ENCODE measurements at regions not wholly inside any gene's neighbourhood (a gene's known extent, or its start where the extent isn't known, plus 50 kb on each side); places are given as distances from the start of the nearest gene placed in this dataset.

GRCh38 chr13:74986609-74987008, 495.4 kb downstream of the TBC1D4 start:
- no peaks in the 10 kb centered on the region for H3K27me3 ChIP-seq
- intact Hi-C loops (cut with DNase I; ENCODE audit: low total_unique reads): no loop called here
- ATAC-seq (no peak), DNase-seq (no peak)
- H3K36me3 ChIP-seq: no peaks in the 10 kb centered on the region
- H3K4me1 ChIP-seq: no peaks in the 10 kb centered on the region
- no peak for TF ChIP-seq POLR2A (IDR thresholded peaks at IDR 0.05)
- TF ChIP-seq, protein P1, sequence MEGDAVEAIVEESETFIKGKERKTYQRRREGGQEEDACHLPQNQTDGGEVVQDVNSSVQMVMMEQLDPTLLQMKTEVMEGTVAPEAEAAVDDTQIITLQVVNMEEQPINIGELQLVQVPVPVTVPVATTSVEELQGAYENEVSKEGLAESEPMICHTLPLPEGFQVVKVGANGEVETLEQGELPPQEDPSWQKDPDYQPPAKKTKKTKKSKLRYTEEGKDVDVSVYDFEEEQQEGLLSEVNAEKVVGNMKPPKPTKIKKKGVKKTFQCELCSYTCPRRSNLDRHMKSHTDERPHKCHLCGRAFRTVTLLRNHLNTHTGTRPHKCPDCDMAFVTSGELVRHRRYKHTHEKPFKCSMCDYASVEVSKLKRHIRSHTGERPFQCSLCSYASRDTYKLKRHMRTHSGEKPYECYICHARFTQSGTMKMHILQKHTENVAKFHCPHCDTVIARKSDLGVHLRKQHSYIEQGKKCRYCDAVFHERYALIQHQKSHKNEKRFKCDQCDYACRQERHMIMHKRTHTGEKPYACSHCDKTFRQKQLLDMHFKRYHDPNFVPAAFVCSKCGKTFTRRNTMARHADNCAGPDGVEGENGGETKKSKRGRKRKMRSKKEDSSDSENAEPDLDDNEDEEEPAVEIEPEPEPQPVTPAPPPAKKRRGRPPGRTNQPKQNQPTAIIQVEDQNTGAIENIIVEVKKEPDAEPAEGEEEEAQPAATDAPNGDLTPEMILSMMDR (IDR thresholded peaks at IDR 0.05 in 4 of 5, conservative IDR thresholded peaks at IDR 0.05 in 1 of 5): no peak
- no peak overlapping the region for H3K4me3 ChIP-seq
- in situ Hi-C loops (cut with MboI; ENCODE audit: low sequenced_read_pairs in 4 of 4): no loop called here
- no peak overlapping the region for H3K27ac ChIP-seq
- H3K9me3 ChIP-seq: no peaks in the 10 kb centered on the region

DNA sequence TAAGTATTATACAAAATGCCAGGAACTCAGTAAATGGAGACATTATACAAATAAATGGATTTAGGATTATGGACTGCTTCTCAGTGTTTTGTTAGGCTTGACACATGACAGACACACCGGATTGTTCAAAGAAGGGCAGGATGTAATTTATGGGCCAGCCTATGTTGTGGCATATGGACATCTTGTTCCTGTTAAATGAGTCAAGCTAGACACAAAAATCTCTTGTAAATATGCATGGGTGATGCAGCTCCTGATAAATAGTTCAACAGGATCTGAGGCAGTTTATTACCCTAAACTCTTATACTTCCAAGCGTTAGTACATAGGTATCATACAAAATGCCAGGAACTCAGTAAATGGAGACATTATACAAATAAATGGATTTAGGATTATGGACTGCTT, 502.3 kb downstream of the TBC1D4 start:
- Histone ChIP-seq H3K27me3 (no peaks in the 10 kb centered on the region), H3K9me3 (no peaks in the 10 kb centered on the region), H3K27ac (no peak overlapping the region), H3K4me1 (no peaks in the 10 kb centered on the region), H3K4me3 (no peak overlapping the region), H3K36me3 (no peaks in the 10 kb centered on the region)
- in situ Hi-C loops (cut with MboI; ENCODE audit: low sequenced_read_pairs in 4 of 4): no loop called here
- intact Hi-C loops (cut with DNase I; ENCODE audit: low total_unique reads): no loop called here
- ATAC-seq (no peak), DNase-seq (no peak)
- no peak for TF ChIP-seq POLR2A (IDR thresholded peaks at IDR 0.05)
- TF ChIP-seq, protein P1 (IDR thresholded peaks at IDR 0.05 in 4 of 5, conservative IDR thresholded peaks at IDR 0.05 in 1 of 5): no peak

DNA sequence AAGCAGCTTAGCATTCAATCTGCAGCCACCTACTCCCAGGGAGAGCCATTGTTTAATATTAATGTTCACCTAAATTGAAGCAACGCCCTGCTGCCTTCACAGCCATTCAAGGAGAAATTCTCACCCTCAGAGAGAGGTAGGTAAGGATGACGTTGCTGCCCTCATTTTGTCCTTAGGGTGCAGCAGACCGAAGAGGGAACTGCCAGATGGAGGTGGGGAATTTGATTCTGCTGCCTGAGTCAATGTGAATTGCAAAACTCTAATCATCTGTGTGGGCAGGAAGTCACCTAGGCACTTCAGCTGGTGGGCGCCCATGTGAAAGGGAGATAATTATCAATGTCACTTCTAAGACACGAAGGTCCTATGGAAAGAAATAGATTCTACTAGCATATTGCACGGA, 503.4 kb downstream of the TBC1D4 start:
- H3K27ac ChIP-seq: no peak overlapping the region
- ATAC-seq (no peak), DNase-seq (no peak)
- in situ Hi-C loops (cut with MboI; ENCODE audit: low sequenced_read_pairs in 4 of 4) (no loop called here), intact Hi-C loops (cut with DNase I; ENCODE audit: low total_unique reads) (no loop called here)
- H3K36me3 ChIP-seq: no peaks in the 10 kb centered on the region
- H3K9me3 ChIP-seq: no peaks in the 10 kb centered on the region
- no peaks in the 10 kb centered on the region for H3K4me1 ChIP-seq
- TF ChIP-seq POLR2A (IDR thresholded peaks at IDR 0.05): no peak
- TF ChIP-seq, protein P1 (IDR thresholded peaks at IDR 0.05 in 4 of 5, conservative IDR thresholded peaks at IDR 0.05 in 1 of 5): no peak
- no peak overlapping the region for H3K4me3 ChIP-seq
- H3K27me3 ChIP-seq: no peaks in the 10 kb centered on the region

GRCh38 chr13:74977498-74977897, 504.5 kb downstream of the TBC1D4 start:
- no peaks in the 10 kb centered on the region for H3K4me1 ChIP-seq
- in situ Hi-C loops (cut with MboI; ENCODE audit: low sequenced_read_pairs in 4 of 4) (no loop called here), intact Hi-C loops (cut with DNase I; ENCODE audit: low total_unique reads) (no loop called here)
- H3K4me3 ChIP-seq: no peak overlapping the region
- ATAC-seq (no peak), DNase-seq (no peak)
- no peaks in the 10 kb centered on the region for H3K36me3 ChIP-seq
- H3K27ac ChIP-seq: no peak overlapping the region
- TF ChIP-seq, protein P1 (IDR thresholded peaks at IDR 0.05 in 4 of 5, conservative IDR thresholded peaks at IDR 0.05 in 1 of 5): no peak
- no peak for TF ChIP-seq POLR2A (IDR thresholded peaks at IDR 0.05)
- no peaks in the 10 kb centered on the region for H3K27me3 ChIP-seq
- H3K9me3 ChIP-seq: no peaks in the 10 kb centered on the region

DNA sequence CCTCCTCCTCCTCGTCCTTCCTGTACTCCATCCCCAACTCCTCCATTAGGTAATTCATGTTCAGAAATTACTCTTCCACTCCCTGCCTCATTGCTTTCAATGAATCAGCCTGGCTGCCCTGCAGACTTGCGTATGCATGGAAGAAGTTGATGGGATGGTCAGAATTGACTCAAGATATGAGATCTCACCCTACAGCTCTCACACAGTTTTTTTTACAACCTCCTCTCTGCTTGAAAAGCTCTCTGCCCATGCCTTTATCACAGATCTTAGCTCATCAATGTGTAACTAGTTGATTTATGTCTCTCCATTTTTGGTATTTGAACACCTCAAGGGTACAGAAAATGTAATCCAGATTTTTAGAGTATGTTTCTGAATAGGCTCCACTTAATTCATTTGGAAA, 506.9 kb downstream of the TBC1D4 start:
- Histone ChIP-seq H3K36me3 (no peaks in the 10 kb centered on the region), H3K27ac (no peak overlapping the region), H3K27me3 (no peaks in the 10 kb centered on the region), H3K9me3 (no peaks in the 10 kb centered on the region), H3K4me3 (no peak overlapping the region), H3K4me1 (no peaks in the 10 kb centered on the region)
- intact Hi-C loops (cut with DNase I; ENCODE audit: low total_unique reads) (no loop called here), in situ Hi-C loops (cut with MboI; ENCODE audit: low sequenced_read_pairs in 4 of 4) (no loop called here)
- no peak for DNase-seq
- TF ChIP-seq, protein P1 (IDR thresholded peaks at IDR 0.05 in 4 of 5, conservative IDR thresholded peaks at IDR 0.05 in 1 of 5): no peak
- TF ChIP-seq POLR2A (IDR thresholded peaks at IDR 0.05): no peak
- ATAC-seq: no peak

Measured in gastrocnemius medialis (tissue), 4 donors.